22Rv1 (cell line): ENCODE measurements at regions not wholly inside any gene's neighbourhood (a gene's known extent, or its start where the extent isn't known, plus 50 kb on each side); places are given as distances from the start of the nearest gene placed in this dataset.

Experiments
- H3K27ac ChIP-seq: fragments of 450-650 bp; 2 replicates; pipeline ENCODE4 v1.5.1; 2017
- ZFX ChIP-seq: fragments of 450-650 bp; IDR thresholded peaks from 2 replicates; pipeline ENCODE4 v1.6.1; 2017; ENCODE audit warnings: antibody characterized with exemption, borderline replicate concordance
- TF ChIP-seq, protein P1 (sequence below): fragments of 450-650 bp; IDR thresholded peaks from 2 replicates; pipeline ENCODE4 v1.5.1; 2017; ENCODE audit warnings: mild to moderate bottlenecking

DNA sequence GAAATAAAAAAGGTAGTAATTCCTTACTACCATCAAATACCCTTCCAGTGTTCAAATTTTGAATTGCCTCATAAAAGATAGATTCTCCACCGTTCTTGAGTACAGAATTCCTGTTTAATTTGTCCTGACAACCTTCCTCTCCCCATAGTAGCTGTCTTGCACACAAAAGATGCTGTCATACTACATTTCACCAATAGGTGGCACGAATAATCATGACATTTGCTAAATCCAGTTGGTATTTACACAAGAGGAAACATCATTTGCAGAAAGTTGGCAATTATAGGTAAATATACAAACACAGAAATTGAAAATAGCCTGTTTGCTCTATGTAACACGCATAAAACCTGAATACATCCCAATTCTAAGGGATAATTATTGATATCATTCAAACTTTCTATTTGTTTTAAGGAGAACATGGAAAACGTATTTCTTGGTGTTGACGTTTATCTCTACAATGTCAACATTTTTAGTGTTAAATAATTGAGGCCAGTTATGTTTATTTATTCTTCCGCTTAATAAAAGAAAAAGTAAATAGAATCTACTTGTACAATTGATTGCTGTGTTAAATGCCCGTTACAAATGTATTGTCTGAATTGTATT, 58.3 kb upstream of the CLDN10 start:
- TF ChIP-seq ZFX, result no peak
- TF ChIP-seq, protein P1, sequence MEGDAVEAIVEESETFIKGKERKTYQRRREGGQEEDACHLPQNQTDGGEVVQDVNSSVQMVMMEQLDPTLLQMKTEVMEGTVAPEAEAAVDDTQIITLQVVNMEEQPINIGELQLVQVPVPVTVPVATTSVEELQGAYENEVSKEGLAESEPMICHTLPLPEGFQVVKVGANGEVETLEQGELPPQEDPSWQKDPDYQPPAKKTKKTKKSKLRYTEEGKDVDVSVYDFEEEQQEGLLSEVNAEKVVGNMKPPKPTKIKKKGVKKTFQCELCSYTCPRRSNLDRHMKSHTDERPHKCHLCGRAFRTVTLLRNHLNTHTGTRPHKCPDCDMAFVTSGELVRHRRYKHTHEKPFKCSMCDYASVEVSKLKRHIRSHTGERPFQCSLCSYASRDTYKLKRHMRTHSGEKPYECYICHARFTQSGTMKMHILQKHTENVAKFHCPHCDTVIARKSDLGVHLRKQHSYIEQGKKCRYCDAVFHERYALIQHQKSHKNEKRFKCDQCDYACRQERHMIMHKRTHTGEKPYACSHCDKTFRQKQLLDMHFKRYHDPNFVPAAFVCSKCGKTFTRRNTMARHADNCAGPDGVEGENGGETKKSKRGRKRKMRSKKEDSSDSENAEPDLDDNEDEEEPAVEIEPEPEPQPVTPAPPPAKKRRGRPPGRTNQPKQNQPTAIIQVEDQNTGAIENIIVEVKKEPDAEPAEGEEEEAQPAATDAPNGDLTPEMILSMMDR, result peak; percentile 85
- H3K27ac ChIP-seq, result no peak overlapping the region

DNA sequence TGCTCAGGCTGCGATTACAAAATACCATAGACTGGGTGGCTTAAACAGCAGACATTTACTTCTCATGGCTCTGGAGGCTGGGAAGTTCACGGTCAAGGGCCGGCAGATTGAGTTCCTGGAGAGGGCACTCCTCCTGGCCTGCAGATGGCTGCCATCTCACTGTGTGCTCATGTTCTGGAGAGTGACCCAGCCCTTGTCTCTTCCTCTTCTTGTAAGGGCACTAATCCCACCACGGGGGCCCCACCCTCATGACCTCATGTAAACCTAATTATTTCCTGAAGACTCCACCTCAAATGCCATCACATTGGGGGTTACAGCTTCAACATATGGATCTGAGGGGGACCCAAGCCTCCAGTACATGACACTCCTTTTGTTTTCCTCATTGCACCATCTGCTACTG, 56.0 kb upstream of the CLDN10 start:
- no peak for TF ChIP-seq ZFX
- TF ChIP-seq, protein P1, result no peak
- no peak overlapping the region for H3K27ac ChIP-seq

DNA sequence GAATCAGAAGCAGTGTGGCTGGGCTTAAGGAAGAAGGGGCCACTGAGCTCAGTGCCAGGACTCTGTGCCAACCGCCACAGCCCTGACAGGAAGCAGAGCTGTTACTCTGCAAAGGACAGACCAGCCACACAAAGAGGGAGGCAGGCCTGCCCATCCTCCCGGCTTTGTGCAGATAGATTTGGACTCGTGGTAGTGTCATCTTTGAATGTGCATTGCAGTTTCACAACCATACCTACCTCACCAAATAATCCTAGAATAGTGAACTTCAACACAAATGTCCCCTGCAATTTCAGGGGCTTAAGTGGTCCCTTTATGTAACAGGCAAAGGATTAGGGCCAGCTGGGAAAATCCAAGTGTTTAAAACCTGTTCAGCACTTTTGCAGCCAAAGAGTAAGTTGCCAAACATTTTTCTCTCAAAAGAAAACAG, 55.1 kb upstream of the CLDN10 start:
- TF ChIP-seq, protein P1, result no peak
- TF ChIP-seq ZFX, result no peak
- no peak overlapping the region for H3K27ac ChIP-seq

DNA sequence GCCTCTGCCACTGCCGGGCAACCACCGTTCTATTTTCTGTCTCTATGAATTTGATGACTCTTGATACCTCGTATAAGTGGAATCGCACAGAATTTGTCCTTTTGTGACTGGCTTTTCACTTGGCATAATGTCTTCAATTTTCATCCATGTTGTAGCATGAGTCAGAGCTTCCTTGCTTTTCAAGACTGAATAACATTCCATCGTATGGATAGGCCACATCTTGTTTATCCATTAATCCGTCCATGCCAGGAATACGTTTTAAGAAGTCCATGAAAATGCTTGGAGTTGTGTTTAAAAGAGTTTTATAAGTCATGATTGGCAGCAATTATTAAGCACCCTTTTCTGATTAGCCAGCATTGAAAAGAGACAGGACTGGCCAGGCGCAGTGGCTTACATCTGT, 53.6 kb upstream of the CLDN10 start:
- TF ChIP-seq ZFX, result no peak
- TF ChIP-seq, protein P1, result no peak

DNA sequence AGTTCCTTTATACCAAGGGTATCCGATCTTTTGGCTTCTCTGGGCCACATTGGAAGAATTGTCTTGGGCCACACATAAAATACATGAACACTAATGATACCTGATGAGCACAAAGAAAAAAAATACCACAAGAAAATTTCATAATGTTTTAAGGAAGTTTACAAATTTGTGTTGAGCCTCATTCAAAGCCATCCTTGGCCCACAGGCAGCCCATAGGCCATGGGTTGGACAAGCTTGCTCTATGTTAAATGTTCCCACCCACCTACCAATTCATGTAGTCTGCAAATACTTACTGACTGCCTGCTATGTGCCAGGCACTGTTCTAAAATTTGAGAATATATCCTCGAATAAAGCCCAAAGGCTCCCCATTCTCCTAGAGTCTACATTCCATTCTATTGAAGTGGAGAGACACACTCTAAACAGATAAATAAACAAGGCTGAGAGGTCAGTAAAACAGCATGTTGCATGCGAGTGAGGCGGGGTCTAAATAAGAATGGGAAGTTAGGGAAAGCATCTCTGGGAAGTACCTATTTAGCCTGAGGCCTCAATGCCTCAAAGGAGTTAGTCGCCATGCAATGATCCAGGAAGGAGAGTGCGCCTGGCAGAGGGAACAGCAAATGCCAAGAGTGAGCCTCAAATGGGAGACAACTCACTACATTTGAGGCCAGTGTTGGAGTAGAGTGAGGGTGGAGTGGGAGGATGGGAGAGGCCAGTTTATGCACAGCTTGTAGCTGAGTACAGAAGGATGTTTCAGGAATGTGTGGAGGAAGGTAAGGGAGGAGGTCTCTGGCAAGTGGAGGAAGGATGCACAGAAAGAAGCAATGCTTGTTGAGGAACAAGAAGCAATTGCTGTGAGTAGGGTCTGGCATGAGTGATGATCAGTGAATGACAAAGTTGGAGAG, 52.5 kb upstream of the CLDN10 start:
- TF ChIP-seq, protein P1, result no peak
- TF ChIP-seq ZFX, result no peak
- no peak overlapping the region for H3K27ac ChIP-seq

More for the DNA sequence above, 53.6 kb upstream of the CLDN10 start:
- no peak overlapping the region for H3K27ac ChIP-seq

DNA sequence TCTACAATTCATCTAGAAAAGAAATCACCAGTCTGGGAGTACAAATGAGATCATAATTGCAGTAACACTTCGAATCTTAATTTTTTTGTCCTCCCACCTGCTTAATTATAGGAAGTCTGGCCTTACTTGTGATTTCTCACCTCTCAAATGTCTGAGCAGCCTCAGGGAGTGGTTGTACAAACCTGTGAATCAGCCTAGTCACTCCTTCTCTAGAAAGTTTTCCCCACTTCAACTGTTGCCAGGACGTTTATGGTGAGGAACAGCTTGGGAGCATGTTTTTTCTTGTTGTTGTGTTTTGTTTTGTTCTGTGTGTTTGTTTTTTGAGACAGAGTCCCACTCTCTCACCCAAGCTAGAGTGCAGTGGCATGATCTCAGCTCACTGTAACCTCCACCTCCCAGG, 50.3 kb upstream of the CLDN10 start:
- no peak overlapping the region for H3K27ac ChIP-seq
- TF ChIP-seq, protein P1, result no peak
- no peak for TF ChIP-seq ZFX
